ENCODE measurements at regions not wholly inside any gene's neighbourhood (a gene's known extent, or its start where the extent isn't known, plus 50 kb on each side); places are given as distances from the start of the nearest gene placed in this dataset.
"Not testable (repeated sequence)": the region's sequence is repeated elsewhere in the genome, so short reads cannot be mapped to it uniquely, and the experiment has no call there.

DNA sequence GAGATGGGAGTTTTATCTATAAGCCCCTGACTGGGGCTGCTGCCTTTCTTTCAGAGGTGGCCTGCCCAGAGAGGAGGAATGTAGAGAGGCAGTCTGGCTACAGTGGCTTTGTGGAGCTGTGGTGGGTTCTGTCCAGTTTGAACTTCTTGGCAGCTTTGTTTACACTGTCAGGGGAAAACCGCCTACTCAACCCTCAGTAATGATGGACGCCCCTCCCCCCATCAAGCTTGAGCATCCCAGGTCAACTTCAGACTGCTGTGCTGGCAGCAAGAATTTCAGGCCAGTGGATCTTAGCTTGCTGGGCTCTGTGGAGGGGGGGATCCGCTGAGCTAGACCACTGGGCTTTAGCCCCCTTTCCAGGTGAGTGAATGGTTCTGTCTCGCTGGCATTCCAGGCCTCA, 51.6 kb upstream of the THUMPD2 start:
- not testable (repeated sequence) for H3K4me3 ChIP-seq (ENCODE audit: low read length in 2 of 2); H3K9me3 ChIP-seq (ENCODE audit: control insufficient read depth in 2 of 2, low read length in 2 of 2); H3K27me3 ChIP-seq (ENCODE audit: control insufficient read depth in 1 of 2, insufficient read depth in 2 of 2, low read length in 2 of 2); H3K4me1 ChIP-seq (ENCODE audit: control insufficient read depth, insufficient read depth, low read length); H3K36me3 ChIP-seq (ENCODE audit: control insufficient read depth in 2 of 2, insufficient read depth in 2 of 2, low read length in 2 of 2); H3K9ac ChIP-seq (ENCODE audit: low read length in 2 of 2); H3K27ac ChIP-seq (ENCODE audit: low read length)
